ENCODE measurements at regions not wholly inside any gene's neighbourhood (a gene's known extent, or its start where the extent isn't known, plus 50 kb on each side); places are given as distances from the start of the nearest gene placed in this dataset.

- no peak for TF ChIP-seq CTCF (IDR thresholded peaks at IDR 0.05)
- no peak for TF ChIP-seq POLR2A (IDR thresholded peaks at IDR 0.05)
- TF ChIP-seq POLR2AphosphoS5 (IDR thresholded peaks at IDR 0.05): no peak
Observed at GRCh38 chr4:38235354-38235753, 275.2 kb downstream of the PTTG2 start.

Measured in breast epithelium (tissue), 3 donors.